K562 (cell line): ENCODE measurements at regions not wholly inside any gene's neighbourhood (a gene's known extent, or its start where the extent isn't known, plus 50 kb on each side); places are given as distances from the start of the nearest gene placed in this dataset.

Experiments
- CUX1 ChIP-seq: fragments of 200-800 bp; sonication (Bioruptor generic); IDR thresholded peaks from 2 replicates; pipeline ENCODE4 v1.6.1; 2016; ENCODE audit warnings: missing genetic modification characterization, missing compliant biosample characterization
- MLLT1 ChIP-seq, 2 experiments: fragments of 450-650 bp; IDR thresholded peaks; 2 replicates each; pipeline ENCODE4 v1.6.1; 2016
- RFX1 ChIP-seq: fragments of 450-650 bp; IDR thresholded peaks from 2 replicates; pipeline ENCODE4 v1.6.1; 2016; ENCODE audit warnings: mild to moderate bottlenecking, moderate library complexity
- ZNF644 ChIP-seq: fragments of 200-800 bp; sonication (Bioruptor generic); IDR thresholded peaks from 2 replicates; pipeline ENCODE4 v1.6.1; 2016; ENCODE audit warnings: low read depth, missing genetic modification characterization, missing compliant biosample characterization

- TF ChIP-seq MLLT1 (IDR thresholded peaks at IDR 0.05), result no peak
- TF ChIP-seq RFX1, result peak; percentile 79
- no peak for TF ChIP-seq ZNF644
- TF ChIP-seq CUX1 (CRISPR knock-in tag), result peak; percentile 87
Observed at GRCh38 chr20:53737396-53738038, 143.9 kb upstream of the ZNF217 start (continued).
